ENCODE measurements at regions not wholly inside any gene's neighbourhood (a gene's known extent, or its start where the extent isn't known, plus 50 kb on each side); places are given as distances from the start of the nearest gene placed in this dataset.

- Mint-ChIP-seq H3K36me3 (ENCODE audit: low read depth) (no peaks in the 10 kb centered on the region), H3K27ac (no peak overlapping the region), H3K27me3 (ENCODE audit: low read depth) (no peaks in the 10 kb centered on the region), H3K4me1 (ENCODE audit: low read depth) (no peaks in the 10 kb centered on the region), H3K9me3 (no peaks in the 10 kb centered on the region), H3K4me3 (no peak overlapping the region)
- no peak for DNase-seq (ENCODE audit: low spot score)
Measured at GRCh38 chr6:92377137-92377536, 1042.2 kb downstream of the EPHA7 start.

- H3K27me3 Mint-ChIP-seq (ENCODE audit: low read depth) = no peaks in the 10 kb centered on the region
- H3K9me3 Mint-ChIP-seq = no peaks in the 10 kb centered on the region
- H3K36me3 Mint-ChIP-seq (ENCODE audit: low read depth) = no peaks in the 10 kb centered on the region
- H3K4me1 Mint-ChIP-seq (ENCODE audit: low read depth) = no peaks in the 10 kb centered on the region
- DNase-seq (ENCODE audit: low spot score) = no peak
- no peak overlapping the region for H3K27ac Mint-ChIP-seq
- H3K4me3 Mint-ChIP-seq = no peak overlapping the region
Measured at GRCh38 chr6:92376691-92377090, 1042.7 kb downstream of the EPHA7 start.

- no peaks in the 10 kb centered on the region for H3K36me3 Mint-ChIP-seq (ENCODE audit: low read depth)
- no peak for DNase-seq (ENCODE audit: low spot score)
- H3K27ac Mint-ChIP-seq = no peak overlapping the region
- H3K9me3 Mint-ChIP-seq = no peaks in the 10 kb centered on the region
- H3K4me3 Mint-ChIP-seq = no peak overlapping the region
- H3K4me1 Mint-ChIP-seq (ENCODE audit: low read depth) = no peaks in the 10 kb centered on the region
- H3K27me3 Mint-ChIP-seq (ENCODE audit: low read depth) = no peaks in the 10 kb centered on the region
Measured at GRCh38 chr6:92371211-92372208, 1047.8 kb downstream of the EPHA7 start.

GRCh38 chr6:92369309-92369708, 1050.0 kb downstream of the EPHA7 start:
- peaks cover 3% of the 10 kb centered on the region for H3K9me3 Mint-ChIP-seq
- H3K36me3 Mint-ChIP-seq (ENCODE audit: low read depth) = no peaks in the 10 kb centered on the region
- no peaks in the 10 kb centered on the region for H3K27me3 Mint-ChIP-seq (ENCODE audit: low read depth)
- no peak for DNase-seq (ENCODE audit: low spot score)
- no peak overlapping the region for H3K4me3 Mint-ChIP-seq
- no peak overlapping the region for H3K27ac Mint-ChIP-seq
- H3K4me1 Mint-ChIP-seq (ENCODE audit: low read depth) = no peaks in the 10 kb centered on the region

- Mint-ChIP-seq H3K4me3 (no peak overlapping the region), H3K36me3 (ENCODE audit: low read depth) (no peaks in the 10 kb centered on the region), H3K27ac (no peak overlapping the region), H3K27me3 (ENCODE audit: low read depth) (no peaks in the 10 kb centered on the region), H3K9me3 (peaks cover 9% of the 10 kb centered on the region), H3K4me1 (ENCODE audit: low read depth) (no peaks in the 10 kb centered on the region)
- DNase-seq (ENCODE audit: low spot score) = no peak
Measured at GRCh38 chr6:92364948-92365541, 1054.3 kb downstream of the EPHA7 start.

- no peak for DNase-seq (ENCODE audit: low spot score)
- no peaks in the 10 kb centered on the region for H3K36me3 Mint-ChIP-seq (ENCODE audit: low read depth)
- no peaks in the 10 kb centered on the region for H3K27me3 Mint-ChIP-seq (ENCODE audit: low read depth)
- H3K27ac Mint-ChIP-seq = no peak overlapping the region
- no peaks in the 10 kb centered on the region for H3K4me1 Mint-ChIP-seq (ENCODE audit: low read depth)
- H3K4me3 Mint-ChIP-seq = no peak overlapping the region
- H3K9me3 Mint-ChIP-seq = peaks cover 9% of the 10 kb centered on the region
Measured at GRCh38 chr6:92363111-92363510, 1056.2 kb downstream of the EPHA7 start.

- Mint-ChIP-seq H3K36me3 (ENCODE audit: low read depth) (no peaks in the 10 kb centered on the region), H3K9me3 (peaks cover 9% of the 10 kb centered on the region), H3K4me3 (no peak overlapping the region), H3K27ac (no peak overlapping the region), H3K4me1 (ENCODE audit: low read depth) (no peaks in the 10 kb centered on the region), H3K27me3 (ENCODE audit: low read depth) (no peaks in the 10 kb centered on the region)
- no peak for DNase-seq (ENCODE audit: low spot score)
Measured at GRCh38 chr6:92362404-92362803, 1057.0 kb downstream of the EPHA7 start.

- DNase-seq (ENCODE audit: low spot score) = no peak
- no peak overlapping the region for H3K4me3 Mint-ChIP-seq
- no peaks in the 10 kb centered on the region for H3K4me1 Mint-ChIP-seq (ENCODE audit: low read depth)
- H3K36me3 Mint-ChIP-seq (ENCODE audit: low read depth) = no peaks in the 10 kb centered on the region
- no peaks in the 10 kb centered on the region for H3K27me3 Mint-ChIP-seq (ENCODE audit: low read depth)
- H3K9me3 Mint-ChIP-seq = peaks cover 9% of the 10 kb centered on the region
- H3K27ac Mint-ChIP-seq = no peak overlapping the region
Measured at GRCh38 chr6:92361990-92362389, 1057.4 kb downstream of the EPHA7 start.

GRCh38 chr6:92354270-92354829, 1065.0 kb downstream of the EPHA7 start:
- H3K9me3 Mint-ChIP-seq = peaks cover 8% of the 10 kb centered on the region
- no peak for DNase-seq (ENCODE audit: low spot score)
- no peaks in the 10 kb centered on the region for H3K36me3 Mint-ChIP-seq (ENCODE audit: low read depth)
- H3K27me3 Mint-ChIP-seq (ENCODE audit: low read depth) = no peaks in the 10 kb centered on the region
- no peaks in the 10 kb centered on the region for H3K4me1 Mint-ChIP-seq (ENCODE audit: low read depth)
- no peak overlapping the region for H3K4me3 Mint-ChIP-seq
- no peak overlapping the region for H3K27ac Mint-ChIP-seq

- no peaks in the 10 kb centered on the region for H3K4me1 Mint-ChIP-seq (ENCODE audit: low read depth)
- no peak overlapping the region for H3K4me3 Mint-ChIP-seq
- H3K36me3 Mint-ChIP-seq (ENCODE audit: low read depth) = no peaks in the 10 kb centered on the region
- H3K9me3 Mint-ChIP-seq = peaks cover 8% of the 10 kb centered on the region
- no peak for DNase-seq (ENCODE audit: low spot score)
- no peak overlapping the region for H3K27ac Mint-ChIP-seq
- H3K27me3 Mint-ChIP-seq (ENCODE audit: low read depth) = no peaks in the 10 kb centered on the region
Measured at GRCh38 chr6:92352130-92352529, 1067.2 kb downstream of the EPHA7 start.

GRCh38 chr6:92341201-92341600, 1078.2 kb downstream of the EPHA7 start:
- no peak for DNase-seq (ENCODE audit: low spot score)
- no peaks in the 10 kb centered on the region for H3K27me3 Mint-ChIP-seq (ENCODE audit: low read depth)
- H3K4me1 Mint-ChIP-seq (ENCODE audit: low read depth) = no peaks in the 10 kb centered on the region
- no peak overlapping the region for H3K27ac Mint-ChIP-seq
- H3K4me3 Mint-ChIP-seq = no peak overlapping the region
- H3K36me3 Mint-ChIP-seq (ENCODE audit: low read depth) = no peaks in the 10 kb centered on the region
- H3K9me3 Mint-ChIP-seq = no peaks in the 10 kb centered on the region

GRCh38 chr6:92339936-92340640, 1079.3 kb downstream of the EPHA7 start:
- H3K27ac Mint-ChIP-seq = no peak overlapping the region
- no peak overlapping the region for H3K4me3 Mint-ChIP-seq
- no peaks in the 10 kb centered on the region for H3K36me3 Mint-ChIP-seq (ENCODE audit: low read depth)
- no peak for DNase-seq (ENCODE audit: low spot score)
- H3K4me1 Mint-ChIP-seq (ENCODE audit: low read depth) = no peaks in the 10 kb centered on the region
- no peaks in the 10 kb centered on the region for H3K9me3 Mint-ChIP-seq
- no peaks in the 10 kb centered on the region for H3K27me3 Mint-ChIP-seq (ENCODE audit: low read depth)

GRCh38 chr6:92337571-92337970, 1081.8 kb downstream of the EPHA7 start:
- Mint-ChIP-seq H3K4me3 (no peak overlapping the region), H3K27ac (no peak overlapping the region), H3K9me3 (no peaks in the 10 kb centered on the region), H3K27me3 (ENCODE audit: low read depth) (no peaks in the 10 kb centered on the region), H3K4me1 (ENCODE audit: low read depth) (no peaks in the 10 kb centered on the region), H3K36me3 (ENCODE audit: low read depth) (no peaks in the 10 kb centered on the region)
- DNase-seq (ENCODE audit: low spot score) = no peak
